CD8-positive, alpha-beta memory T cell (primary cell): ENCODE measurements at regions not wholly inside any gene's neighbourhood (a gene's known extent, or its start where the extent isn't known, plus 50 kb on each side); places are given as distances from the start of the nearest gene placed in this dataset.
"Not testable (repeated sequence)": the region's sequence is repeated elsewhere in the genome, so short reads cannot be mapped to it uniquely, and the experiment has no call there.

Experiments
- CTCF ChIA-PET: fragments of 350-600 bp; sonication (Branson Sonifier 250); formaldehyde crosslinking; loops from one replicate; lab custom pipeline; 2021; ENCODE audit warnings: antibody characterized with exemption; lab: Charles Lee
- POLR2A ChIA-PET: fragments of 350-600 bp; sonication (Branson Sonifier 250); formaldehyde crosslinking; loops from one replicate; lab custom pipeline; 2021; ENCODE audit warnings: antibody characterized with exemption; lab: Charles Lee
- DNase-seq, 5 donors: peaks; one replicate each; pipeline versions ENCODE4 v3.0.0 to v3.0.0-alpha.2; 2020 to 2022; ENCODE audit warnings: mixed read lengths in 1 of 5
- H3K27ac ChIP-seq: one replicate; pipeline ENCODE4 v1.7.0; 2013; ENCODE audit warnings: low read depth, mild to moderate bottlenecking, low read length, moderate library complexity
- H3K27me3 ChIP-seq: 2 replicates; pipeline ENCODE4 v1.7.0; 2013; ENCODE audit warnings: low read length, mild to moderate bottlenecking; ENCODE audit not compliant: insufficient read depth, poor library complexity, severe bottlenecking
- H3K36me3 ChIP-seq: 2 replicates; pipeline ENCODE4 v1.7.0; 2013; ENCODE audit warnings: mild to moderate bottlenecking, low read length, moderate library complexity; ENCODE audit not compliant: insufficient read depth
- H3K4me1 ChIP-seq: 2 replicates; pipeline ENCODE4 v1.7.0; 2013; ENCODE audit warnings: mild to moderate bottlenecking, low read length, moderate library complexity; ENCODE audit not compliant: insufficient read depth
- H3K4me3 ChIP-seq: 2 replicates; pipeline ENCODE4 v1.7.0; 2013; ENCODE audit warnings: mild to moderate bottlenecking, low read length
- H3K9me3 ChIP-seq: 2 replicates; pipeline ENCODE4 v1.7.0; 2013; ENCODE audit warnings: mild to moderate bottlenecking, low read length
- H3K27ac Mint-ChIP-seq, 8 donors: one replicate each; pipeline ENCODE4 v1.8.0; 2020 to 2021; ENCODE audit warnings: mixed read lengths in 8 of 8, mild to moderate bottlenecking in 6 of 8, inconsistent platforms in 3 of 8, moderate library complexity in 3 of 8
- H3K27me3 Mint-ChIP-seq, 2 donors: one replicate each; pipeline ENCODE4 v1.8.0; 2020 to 2021; ENCODE audit warnings: mixed read lengths in 2 of 2, mild to moderate bottlenecking in 1 of 2, moderate library complexity in 1 of 2
- H3K36me3 Mint-ChIP-seq, 3 donors: one replicate each; pipeline ENCODE4 v1.8.0; 2020 to 2021; ENCODE audit warnings: mixed read lengths in 3 of 3, inconsistent platforms in 1 of 3, mild to moderate bottlenecking in 1 of 3
- H3K4me1 Mint-ChIP-seq, 3 donors: one replicate each; pipeline ENCODE4 v1.8.0; 2020 to 2021; ENCODE audit warnings: mixed read lengths in 3 of 3, inconsistent platforms in 1 of 3, mild to moderate bottlenecking in 1 of 3
- H3K4me3 Mint-ChIP-seq, 7 donors: one replicate each; pipeline ENCODE4 v1.8.0; 2020 to 2021; ENCODE audit warnings: mixed read lengths in 7 of 7, mild to moderate bottlenecking in 6 of 7, moderate library complexity in 4 of 7, inconsistent platforms in 2 of 7
- H3K9me3 Mint-ChIP-seq, 5 donors: one replicate each; pipeline ENCODE4 v1.8.0; 2020 to 2022; ENCODE audit warnings: mixed read lengths in 5 of 5, mild to moderate bottlenecking in 3 of 5, moderate library complexity in 2 of 5, inconsistent platforms in 1 of 5

DNA sequence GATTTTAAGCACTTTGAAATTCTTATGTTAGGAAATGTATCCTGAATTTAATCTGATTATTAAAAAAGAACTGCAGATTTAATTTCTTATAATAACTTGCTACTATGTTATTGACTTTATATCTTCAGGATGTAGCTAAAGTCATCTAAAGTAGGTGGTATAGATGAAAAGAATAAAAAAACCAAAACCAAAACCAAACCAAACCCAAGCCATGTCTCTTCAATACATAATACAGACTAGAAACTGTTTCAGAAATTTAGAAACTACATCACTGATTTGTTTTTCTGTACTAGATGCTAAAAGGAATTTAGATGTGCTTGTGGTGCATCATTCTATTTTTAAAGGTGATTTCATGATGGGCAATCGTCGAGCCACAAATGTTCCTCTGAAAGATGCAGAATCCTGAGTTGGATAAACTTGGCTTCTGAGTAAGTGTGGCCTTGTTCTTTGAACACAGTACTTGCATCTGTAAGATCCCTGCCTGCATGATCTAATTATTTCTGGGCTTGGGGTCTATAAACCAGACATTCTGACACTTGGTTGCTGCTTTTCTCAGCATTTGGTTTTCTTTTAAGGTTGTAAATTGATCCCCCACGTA, 287.1 kb upstream of the SUCLG2 start:
- Histone ChIP-seq H3K36me3 (no peaks in the 10 kb centered on the region), H3K4me3 (no peak overlapping the region), H3K27me3 (no peaks in the 10 kb centered on the region), H3K27ac (no peak overlapping the region), H3K4me1 (peaks cover 16% of the 10 kb centered on the region), H3K9me3 (no peaks in the 10 kb centered on the region)
- peaks cover 0 to 5% (median 0%) of the 10 kb centered on the region in 5 donors for H3K9me3 Mint-ChIP-seq
- no peak overlapping the region for H3K27ac Mint-ChIP-seq
- peaks cover 0 to 5% (median 0%) of the 10 kb centered on the region in 3 donors for H3K36me3 Mint-ChIP-seq
- ChIA-PET POLR2A (no interaction called here), CTCF (no interaction called here)
- peaks cover 4 to 19% (median 19%) of the 10 kb centered on the region in 3 donors for H3K4me1 Mint-ChIP-seq
- DNase-seq: peak in 1 of 5 donors; percentile 35
- no peaks in the 10 kb centered on the region for H3K27me3 Mint-ChIP-seq
- H3K4me3 Mint-ChIP-seq: no peak overlapping the region

DNA sequence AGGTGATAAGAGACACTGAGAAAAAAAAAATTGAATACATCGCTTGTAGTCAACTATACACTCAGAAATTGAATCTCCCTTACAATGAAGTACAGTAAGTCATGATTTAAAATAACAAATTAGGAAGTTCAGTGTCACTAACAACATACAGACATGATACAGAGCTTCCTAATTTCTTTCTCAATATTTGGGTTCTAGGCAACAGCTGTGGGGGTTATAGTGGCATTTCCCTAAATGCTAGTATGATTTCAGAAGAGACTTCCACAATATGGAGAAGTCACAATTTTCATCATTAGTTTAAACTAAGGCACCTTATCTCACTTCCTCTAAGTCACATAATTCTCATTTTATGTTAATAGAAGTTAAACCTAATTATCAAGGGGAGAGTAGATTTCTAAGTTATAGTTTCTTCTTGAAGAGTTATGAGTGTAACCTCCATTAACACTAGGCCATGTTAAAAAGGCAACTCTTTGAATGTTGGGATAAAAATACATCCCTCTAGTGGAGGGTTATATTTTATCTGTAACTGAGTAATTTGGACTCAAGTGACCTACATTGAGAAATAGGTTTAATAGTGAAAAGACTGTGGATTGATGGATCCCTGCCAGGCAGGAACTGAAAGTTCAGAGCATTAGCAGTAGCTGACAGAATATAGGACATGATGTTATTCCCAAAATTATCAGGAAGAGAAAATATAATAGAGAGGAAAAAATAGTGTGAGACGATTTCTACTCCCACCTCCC, 286.0 kb upstream of the SUCLG2 start:
- no peak overlapping the region for H3K27ac ChIP-seq
- H3K4me1 ChIP-seq: peaks cover 13% of the 10 kb centered on the region
- ChIA-PET CTCF (no interaction called here), POLR2A (no interaction called here)
- Mint-ChIP-seq H3K4me3 (no peak overlapping the region), H3K4me1 (peaks cover 2 to 14% (median 13%) of the 10 kb centered on the region in 3 donors), H3K36me3 (peaks cover 0 to 2% (median 0%) of the 10 kb centered on the region in 3 donors), H3K27ac (no peak overlapping the region), H3K9me3 (peaks cover 0 to 4% (median 3%) of the 10 kb centered on the region in 5 donors), H3K27me3 (no peaks in the 10 kb centered on the region)
- no peak overlapping the region for H3K4me3 ChIP-seq
- no peak for DNase-seq
- H3K36me3 ChIP-seq: no peaks in the 10 kb centered on the region
- no peaks in the 10 kb centered on the region for H3K9me3 ChIP-seq
- no peaks in the 10 kb centered on the region for H3K27me3 ChIP-seq

DNA sequence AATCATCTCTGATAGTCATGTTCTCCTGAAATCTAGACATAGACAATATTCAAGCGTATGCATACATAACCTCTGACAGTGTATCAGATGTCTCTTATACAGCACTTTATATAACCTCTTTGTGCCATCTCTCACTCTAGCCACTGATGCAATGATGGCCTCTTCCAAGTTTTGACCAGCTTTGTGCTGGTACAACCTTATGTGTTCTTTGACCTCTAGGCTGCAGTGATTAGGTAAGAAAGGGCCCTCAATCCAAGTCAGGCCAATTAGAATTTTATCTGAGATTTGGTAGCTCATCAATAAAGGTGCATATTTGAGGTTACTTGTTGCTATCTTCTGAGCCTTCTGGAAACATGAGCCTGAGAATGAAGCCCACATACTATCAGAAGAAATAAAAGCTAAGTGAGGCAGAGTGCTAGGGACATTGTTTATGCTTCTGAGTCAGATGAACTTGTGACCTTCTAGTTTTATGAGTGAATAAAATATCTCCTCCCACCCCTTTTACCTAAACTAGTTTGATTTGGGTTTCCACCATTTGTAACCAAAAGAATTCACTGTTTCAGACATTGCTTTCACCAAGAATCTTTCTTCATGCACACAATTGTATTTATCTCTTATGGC, 283.2 kb upstream of the SUCLG2 start:
- peaks cover 0 to 6% (median 5%) of the 10 kb centered on the region in 5 donors for H3K9me3 Mint-ChIP-seq
- H3K27ac ChIP-seq: no peak overlapping the region
- H3K36me3 ChIP-seq: no peaks in the 10 kb centered on the region
- no peak overlapping the region for H3K4me3 Mint-ChIP-seq
- POLR2A ChIA-PET: no interaction called here
- H3K4me3 ChIP-seq: no peak overlapping the region
- H3K36me3 Mint-ChIP-seq: peaks cover 0 to 5% (median 0%) of the 10 kb centered on the region in 3 donors
- H3K4me1 ChIP-seq: peaks cover 13% of the 10 kb centered on the region
- CTCF ChIA-PET: no interaction called here
- no peaks in the 10 kb centered on the region for H3K27me3 ChIP-seq
- no peak overlapping the region for H3K27ac Mint-ChIP-seq
- no peaks in the 10 kb centered on the region for H3K27me3 Mint-ChIP-seq
- DNase-seq: no peak
- peaks cover 2 to 14% (median 13%) of the 10 kb centered on the region in 3 donors for H3K4me1 Mint-ChIP-seq
- H3K9me3 ChIP-seq: no peaks in the 10 kb centered on the region

DNA sequence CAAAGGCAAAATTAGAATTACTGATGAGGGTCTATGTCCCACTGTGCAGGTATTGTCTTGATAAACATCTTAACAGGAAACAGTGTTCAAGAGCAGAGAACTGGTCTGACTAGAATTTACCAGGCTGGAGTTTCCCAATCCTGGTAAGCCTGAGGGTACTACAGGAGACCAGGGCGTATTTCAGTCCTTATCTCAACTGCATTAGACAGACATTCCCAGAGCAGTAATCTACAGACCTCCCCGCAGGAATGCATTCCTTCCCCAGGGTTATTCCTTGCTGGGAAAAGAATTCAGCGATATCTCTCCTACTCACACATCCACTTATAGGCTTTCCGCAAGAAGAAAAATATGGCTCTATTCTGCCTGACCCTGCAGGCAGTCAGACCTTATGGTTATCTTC, 276.0 kb upstream of the SUCLG2 start:
- H3K9me3 Mint-ChIP-seq, DNase-seq, H3K9me3 ChIP-seq, H3K4me1 ChIP-seq, H3K4me1 Mint-ChIP-seq, POLR2A ChIA-PET, H3K4me3 Mint-ChIP-seq, H3K27ac ChIP-seq, H3K27me3 ChIP-seq, H3K27me3 Mint-ChIP-seq, CTCF ChIA-PET, H3K4me3 ChIP-seq, H3K36me3 ChIP-seq, H3K27ac Mint-ChIP-seq: not testable (repeated sequence)
- H3K36me3 Mint-ChIP-seq: peaks cover 0 to 14% (median 0%) of the 10 kb centered on the region in 3 donors

DNA sequence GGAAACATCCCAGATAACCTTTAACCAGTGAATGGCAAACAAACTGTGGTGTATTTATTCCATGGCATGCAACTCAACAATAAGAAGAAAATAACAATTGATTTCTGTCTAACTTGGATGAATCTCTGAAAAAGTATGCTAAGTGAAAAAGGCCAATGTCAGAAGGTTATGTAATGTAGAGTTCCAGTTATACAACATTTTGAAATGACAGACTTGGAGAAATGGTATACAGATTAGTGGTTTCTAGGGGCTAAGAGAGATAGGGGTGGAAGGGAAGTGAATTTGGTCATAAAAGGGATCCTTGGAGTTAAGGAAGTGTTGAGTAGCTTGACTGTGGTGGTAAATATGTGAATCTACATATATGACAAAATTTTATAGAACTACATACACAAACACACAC, 269.4 kb upstream of the SUCLG2 start:
- Mint-ChIP-seq H3K4me3 (no peak overlapping the region), H3K36me3 (peaks cover 0 to 14% (median 0%) of the 10 kb centered on the region in 3 donors), H3K27ac (no peak overlapping the region), H3K4me1 (no peaks in the 10 kb centered on the region), H3K9me3 (peaks cover 0 to 12% (median 6%) of the 10 kb centered on the region in 5 donors), H3K27me3 (peaks cover 7 to 13% of the 10 kb centered on the region in 2 donors)
- ChIA-PET POLR2A (no interaction called here), CTCF (no interaction called here)
- DNase-seq: no peak
- Histone ChIP-seq H3K9me3 (no peaks in the 10 kb centered on the region), H3K36me3 (no peaks in the 10 kb centered on the region), H3K27me3 (no peaks in the 10 kb centered on the region), H3K4me1 (no peaks in the 10 kb centered on the region), H3K27ac (no peak overlapping the region), H3K4me3 (no peak overlapping the region)

DNA sequence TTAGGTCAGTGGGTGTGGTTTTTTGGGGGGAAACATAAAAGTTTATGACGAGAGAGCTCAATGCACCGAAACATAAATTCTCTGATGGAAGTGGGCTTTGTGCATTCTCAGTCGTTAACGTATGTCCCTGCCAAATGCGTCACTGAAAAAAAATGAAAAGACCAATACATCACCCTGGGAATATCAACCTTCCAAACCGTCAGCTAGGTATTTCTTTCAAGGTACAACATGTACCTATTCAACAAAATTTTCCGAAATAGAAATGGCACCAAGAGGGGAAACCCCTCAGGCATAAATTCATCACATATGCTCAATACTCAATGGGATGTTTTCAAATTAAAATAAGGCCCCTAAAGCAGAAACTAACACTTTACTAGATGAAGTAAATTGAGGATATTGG, 266.6 kb upstream of the SUCLG2 start:
- DNase-seq: no peak
- ChIA-PET POLR2A (no interaction called here), CTCF (no interaction called here)
- peaks cover 0 to 11% (median 6%) of the 10 kb centered on the region in 5 donors for H3K9me3 Mint-ChIP-seq
- peaks cover 0 to 14% (median 0%) of the 10 kb centered on the region in 3 donors for H3K36me3 Mint-ChIP-seq
- H3K4me1 Mint-ChIP-seq: no peaks in the 10 kb centered on the region
- Histone ChIP-seq H3K4me1 (no peaks in the 10 kb centered on the region), H3K36me3 (no peaks in the 10 kb centered on the region), H3K27me3 (no peaks in the 10 kb centered on the region), H3K4me3 (no peak overlapping the region), H3K27ac (no peak overlapping the region), H3K9me3 (no peaks in the 10 kb centered on the region)
- H3K4me3 Mint-ChIP-seq: no peak overlapping the region
- peaks cover 6 to 8% of the 10 kb centered on the region in 2 donors for H3K27me3 Mint-ChIP-seq
- no peak overlapping the region for H3K27ac Mint-ChIP-seq

DNA sequence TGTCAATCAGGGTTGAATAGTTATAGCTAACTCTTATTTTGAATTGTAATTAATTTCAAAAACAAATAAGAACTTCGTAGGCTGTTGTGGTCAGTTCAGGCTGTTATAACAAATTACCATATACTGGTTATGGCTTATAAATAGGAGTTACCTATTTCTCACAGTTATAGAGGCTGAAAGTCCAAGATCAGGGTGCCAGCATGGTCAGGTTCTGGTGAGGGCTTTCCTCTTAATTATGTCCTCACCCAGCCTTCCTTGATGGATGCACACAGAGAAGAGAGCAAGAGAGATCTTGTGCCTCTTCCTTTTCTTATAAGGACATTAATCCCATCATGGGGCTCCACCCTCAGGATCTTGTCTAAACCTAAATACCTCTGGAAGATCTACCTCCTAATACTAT, 265.9 kb upstream of the SUCLG2 start:
- no peaks in the 10 kb centered on the region for H3K9me3 ChIP-seq
- H3K36me3 ChIP-seq: no peaks in the 10 kb centered on the region
- no peak for DNase-seq
- no peaks in the 10 kb centered on the region for H3K27me3 ChIP-seq
- Mint-ChIP-seq H3K27me3 (peaks cover 2 to 4% of the 10 kb centered on the region in 2 donors), H3K4me3 (no peak overlapping the region), H3K36me3 (peaks cover 0 to 9% (median 0%) of the 10 kb centered on the region in 3 donors), H3K27ac (no peak overlapping the region), H3K4me1 (no peaks in the 10 kb centered on the region), H3K9me3 (peaks cover 0 to 8% (median 3%) of the 10 kb centered on the region in 5 donors)
- ChIA-PET CTCF (no interaction called here), POLR2A (no interaction called here)
- no peak overlapping the region for H3K4me3 ChIP-seq
- H3K27ac ChIP-seq: no peak overlapping the region
- H3K4me1 ChIP-seq: no peaks in the 10 kb centered on the region

DNA sequence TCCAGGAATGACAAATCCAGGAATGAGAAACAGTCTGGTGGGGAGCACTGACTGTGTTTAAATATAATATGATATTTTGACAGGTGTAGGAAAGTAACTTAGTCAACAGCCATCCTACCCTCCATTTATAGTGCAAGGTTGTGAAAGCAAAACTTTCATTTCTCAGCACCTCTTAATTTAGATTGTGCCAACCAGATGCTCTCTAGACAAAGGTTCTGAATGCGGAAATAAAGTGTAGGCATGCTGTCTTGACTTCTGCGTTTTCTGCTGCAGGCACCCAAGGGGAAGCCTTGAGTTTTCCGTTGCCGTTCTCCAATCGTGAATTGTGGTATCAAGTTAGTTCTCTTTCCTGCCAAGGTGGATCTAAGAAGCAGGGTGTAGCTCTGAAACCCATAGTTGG, 261.9 kb upstream of the SUCLG2 start:
- ChIA-PET CTCF (no interaction called here), POLR2A (no interaction called here)

More for the DNA sequence above, 261.9 kb upstream of the SUCLG2 start:
- Mint-ChIP-seq H3K36me3 (no peaks in the 10 kb centered on the region), H3K27ac (peak overlapping the region in 1 of 8 donors; percentile 21), H3K9me3 (no peaks in the 10 kb centered on the region), H3K27me3 (peaks cover 1 to 4% of the 10 kb centered on the region in 2 donors), H3K4me1 (no peaks in the 10 kb centered on the region), H3K4me3 (no peak overlapping the region)
- no peaks in the 10 kb centered on the region for H3K27me3 ChIP-seq
- H3K36me3 ChIP-seq: no peaks in the 10 kb centered on the region
- no peak overlapping the region for H3K4me3 ChIP-seq
- H3K27ac ChIP-seq: no peak overlapping the region
- DNase-seq: no peak
- H3K4me1 ChIP-seq: no peaks in the 10 kb centered on the region
- no peaks in the 10 kb centered on the region for H3K9me3 ChIP-seq
